NCI-H2029 treated with DMSO at 0.1 percent for 48 hours (cell line): ENCODE measurements at regions not wholly inside any gene's neighbourhood (a gene's known extent, or its start where the extent isn't known, plus 50 kb on each side); places are given as distances from the start of the nearest gene placed in this dataset.
"Not testable (repeated sequence)": the region's sequence is repeated elsewhere in the genome, so short reads cannot be mapped to it uniquely, and the experiment has no call there.

Experiments used
- DNase-seq: peaks from one replicate; lab custom pipeline; 2025; lab: John Stamatoyannopoulos, UW

- DNase-seq, result no peak
Observed at GRCh38 chr16:79895053-79895916, 294.7 kb upstream of the MAF start.

- no peak for DNase-seq
Observed at GRCh38 chr16:79893445-79893844, 292.9 kb upstream of the MAF start.

GRCh38 chr16:79892278-79892677 lies 291.7 kb upstream of the MAF start:
- DNase-seq, result no peak

- DNase-seq, result no peak
Observed at GRCh38 chr16:79891458-79891857, 290.9 kb upstream of the MAF start.

GRCh38 chr16:79887541-79888540 lies 287.3 kb upstream of the MAF start:
- no peak for DNase-seq

- DNase-seq, result no peak
Observed at GRCh38 chr16:79885320-79885719, 284.8 kb upstream of the MAF start.

- DNase-seq, result no peak
Observed at GRCh38 chr16:79883494-79883893, 283.0 kb upstream of the MAF start.

GRCh38 chr16:79882340-79883005 lies 281.9 kb upstream of the MAF start:
- no peak for DNase-seq

- not testable (repeated sequence) for DNase-seq
Observed at GRCh38 chr16:79881107-79881506, 280.6 kb upstream of the MAF start.

- DNase-seq, result no peak
Observed at GRCh38 chr16:79876332-79876730, 275.8 kb upstream of the MAF start.

GRCh38 chr16:79874391-79874790 lies 273.9 kb upstream of the MAF start:
- no peak for DNase-seq

- no peak for DNase-seq
Observed at GRCh38 chr16:79873825-79874224, 273.3 kb upstream of the MAF start.

GRCh38 chr16:79871906-79872305 lies 271.4 kb upstream of the MAF start:
- no peak for DNase-seq

- no peak for DNase-seq
Observed at GRCh38 chr16:79870016-79870886, 269.7 kb upstream of the MAF start.

- DNase-seq, result no peak
Observed at GRCh38 chr16:79869304-79870015, 268.9 kb upstream of the MAF start.

GRCh38 chr16:79868841-79869240 lies 268.3 kb upstream of the MAF start:
- no peak for DNase-seq

GRCh38 chr16:79867425-79867997 lies 267.0 kb upstream of the MAF start:
- no peak for DNase-seq

- no peak for DNase-seq
Observed at GRCh38 chr16:79865918-79866317, 265.4 kb upstream of the MAF start.

GRCh38 chr16:79864781-79865391 lies 264.3 kb upstream of the MAF start:
- DNase-seq, result no peak
